Fibroblast of skin of scalp (primary cell): ENCODE measurements at regions not wholly inside any gene's neighbourhood (a gene's known extent, or its start where the extent isn't known, plus 50 kb on each side); places are given as distances from the start of the nearest gene placed in this dataset.
"Not testable (repeated sequence)": the region's sequence is repeated elsewhere in the genome, so short reads cannot be mapped to it uniquely, and the experiment has no call there.

Experiments
- DNase-seq: peaks from one replicate; pipeline ENCODE4 v3.0.0-alpha.2; 2013

- DNase-seq, result no peak
Observed at GRCh38 chr5:108696951-108697715, 50.6 kb upstream of the FER start.

- no peak for DNase-seq
Observed at GRCh38 chr5:108696407-108696806, 51.3 kb upstream of the FER start.

DNA sequence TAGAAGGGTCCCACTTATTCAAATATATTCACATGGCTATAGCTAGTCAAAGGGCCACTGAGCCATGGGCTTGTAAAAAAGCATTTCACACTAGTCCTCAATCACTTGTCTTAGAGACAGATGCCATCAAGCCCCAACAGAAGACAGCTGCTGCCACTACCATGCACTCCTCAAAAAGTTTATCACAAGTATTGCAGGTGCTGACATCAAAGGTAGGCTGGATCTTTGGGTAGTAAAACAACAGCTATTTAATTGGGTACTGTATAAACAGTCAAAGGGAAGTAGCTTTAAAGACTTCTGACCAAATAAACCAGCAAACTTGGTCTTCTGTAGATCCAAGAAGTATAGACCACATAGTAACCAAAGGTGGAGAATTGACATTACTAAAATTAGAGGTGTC lies 59.2 kb upstream of the FER start:
- DNase-seq, result no peak

DNA sequence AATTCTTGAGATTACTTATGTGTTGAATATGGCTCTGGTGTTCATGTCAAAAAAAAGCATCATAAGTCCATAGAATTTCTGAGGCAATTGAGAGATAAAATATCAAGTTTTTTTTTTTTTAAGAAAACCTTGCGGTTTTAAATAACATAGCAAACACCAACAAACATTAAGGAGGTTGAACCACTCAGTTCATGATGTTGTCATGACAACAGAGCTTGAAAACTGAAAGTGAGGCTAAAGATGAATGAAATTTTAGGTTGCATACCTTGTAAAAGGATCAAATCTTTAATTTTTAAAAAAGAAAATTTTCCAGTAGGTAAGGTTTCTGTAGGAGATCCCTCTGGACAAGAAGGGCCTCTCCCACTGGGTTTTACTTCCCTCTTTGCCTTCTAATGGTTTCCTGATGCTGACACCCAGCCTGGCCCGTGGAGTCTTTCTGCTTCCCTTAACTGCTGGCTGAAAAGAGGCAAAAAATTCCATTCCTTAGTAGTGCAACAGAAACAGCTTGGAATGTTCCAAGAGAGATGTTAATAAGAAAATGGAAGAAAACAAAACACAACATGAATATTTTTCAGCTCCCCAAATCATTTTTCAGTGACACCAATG lies 60.0 kb upstream of the FER start:
- DNase-seq, result peak; percentile 25

GRCh38 chr5:108686676-108687075 lies 61.0 kb upstream of the FER start:
- no peak for DNase-seq

DNA sequence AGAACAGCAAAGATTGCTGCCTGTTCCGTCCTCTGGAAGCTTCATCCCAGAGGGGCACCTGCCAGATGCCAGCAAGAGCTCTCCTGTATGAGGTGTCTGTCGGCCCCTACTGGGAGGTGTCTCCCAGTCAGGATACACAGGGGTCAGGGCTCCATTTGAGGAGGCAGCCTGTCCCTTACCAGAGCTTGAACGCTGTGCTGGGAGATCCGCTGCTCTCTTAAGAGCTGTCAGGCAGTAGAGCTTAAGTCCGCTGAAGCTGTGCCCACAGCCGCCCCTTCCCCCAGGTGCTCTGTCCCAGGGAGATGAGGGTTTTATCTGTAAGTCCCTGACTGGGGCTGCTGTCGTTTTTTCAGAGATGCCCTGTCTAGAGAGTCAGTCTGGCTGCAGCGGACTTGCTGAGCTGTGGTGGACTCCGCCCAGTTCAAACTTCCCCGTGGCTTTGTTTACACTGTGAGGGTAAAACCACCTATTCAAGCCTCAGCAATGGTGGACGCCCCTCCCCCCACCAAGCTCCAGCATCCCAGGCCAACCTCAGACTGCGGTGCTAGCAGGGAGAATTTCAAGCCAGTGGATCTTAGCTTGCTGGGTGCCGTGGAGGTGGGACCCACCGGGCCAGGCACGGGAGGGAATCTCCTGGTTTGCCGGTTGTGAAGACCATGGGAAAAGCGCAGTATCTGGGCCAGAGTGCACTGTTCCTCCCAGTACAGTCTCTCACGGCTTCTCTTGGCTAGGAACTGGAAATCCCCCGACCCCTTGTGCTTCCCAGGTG lies 62.1 kb upstream of the FER start:
- DNase-seq, result not testable (repeated sequence)

GRCh38 chr5:108681079-108681921 lies 66.4 kb upstream of the FER start:
- DNase-seq, result peak; percentile 74

- DNase-seq, result no peak
Observed at GRCh38 chr5:108678091-108678490, 69.6 kb upstream of the FER start.

DNA sequence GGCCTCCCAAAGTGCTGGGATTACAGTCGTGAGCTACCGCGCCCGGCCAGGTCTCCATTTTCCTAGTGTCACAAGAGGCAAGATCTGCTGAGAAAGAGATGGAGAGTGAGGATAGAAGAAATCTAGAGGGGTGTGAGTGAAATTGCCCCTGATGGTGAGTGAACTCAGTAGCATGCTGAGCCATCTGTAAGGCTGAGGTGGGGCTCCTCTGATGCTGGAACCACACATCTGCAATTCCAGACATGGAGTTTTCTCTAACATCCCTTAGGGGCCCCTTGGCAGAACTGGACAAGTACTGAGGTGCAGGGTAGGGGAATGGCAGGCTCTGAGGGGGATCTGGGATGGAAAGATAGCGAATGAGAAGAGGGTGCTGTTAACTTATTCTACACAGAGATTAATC lies 72.0 kb upstream of the FER start:
- no peak for DNase-seq

DNA sequence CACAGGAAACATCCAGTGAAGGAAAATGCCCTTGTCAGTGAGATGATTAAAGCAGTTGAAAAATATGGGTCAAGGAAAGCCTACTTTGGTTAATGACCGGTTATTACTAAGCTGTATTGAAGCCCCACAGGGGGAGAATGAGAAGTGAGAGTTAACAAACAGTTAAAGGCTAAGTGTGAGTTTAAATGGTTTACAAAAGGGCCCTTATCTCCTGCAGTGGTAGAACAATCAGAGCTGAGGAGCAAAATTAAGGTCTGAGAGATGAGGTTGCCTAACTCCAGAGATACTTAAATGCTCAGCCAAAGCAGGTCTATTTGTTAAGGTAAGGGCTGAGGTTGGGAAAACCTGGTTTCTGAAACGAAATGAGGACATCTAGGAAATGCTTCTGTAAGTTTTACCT lies 75.1 kb upstream of the FER start:
- no peak for DNase-seq

DNA sequence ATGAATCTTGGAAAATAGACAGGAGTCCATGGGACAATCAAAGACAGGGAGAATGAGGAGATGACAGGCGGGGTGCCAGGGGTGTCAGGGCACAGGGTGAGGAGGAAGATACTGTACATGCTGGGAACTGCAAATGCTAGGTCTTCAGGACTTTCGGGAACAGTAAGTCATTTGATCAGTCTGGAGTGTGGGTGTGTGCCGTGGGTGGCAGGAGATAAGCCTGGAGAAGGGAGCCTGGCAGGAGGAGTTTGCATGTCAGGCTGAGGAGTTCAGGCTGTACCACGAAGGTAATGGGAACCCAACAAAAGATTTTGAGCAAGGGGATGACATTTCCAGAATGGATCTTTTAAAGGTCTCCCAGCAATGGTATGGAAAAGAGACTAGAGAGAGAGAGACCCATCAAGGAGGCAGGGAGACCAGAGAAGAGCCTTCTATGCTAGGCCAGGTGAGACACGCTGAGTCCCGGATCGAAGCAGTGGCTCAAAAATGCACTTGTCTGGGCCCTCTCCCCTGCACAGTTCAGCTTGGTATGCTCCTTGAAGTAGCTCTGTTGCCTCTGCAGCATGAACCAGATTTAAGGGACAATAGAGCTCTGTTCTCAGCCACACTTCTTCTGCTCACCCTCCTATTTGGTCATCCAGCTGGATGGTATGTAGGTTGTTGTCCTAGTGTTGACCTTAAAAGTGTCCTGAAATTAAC lies 77.0 kb upstream of the FER start:
- no peak for DNase-seq

- no peak for DNase-seq
Observed at GRCh38 chr5:108669462-108669861, 78.2 kb upstream of the FER start.

- peak; percentile 24 for DNase-seq
Observed at GRCh38 chr5:108661590-108662219, 86.0 kb upstream of the FER start.

DNA sequence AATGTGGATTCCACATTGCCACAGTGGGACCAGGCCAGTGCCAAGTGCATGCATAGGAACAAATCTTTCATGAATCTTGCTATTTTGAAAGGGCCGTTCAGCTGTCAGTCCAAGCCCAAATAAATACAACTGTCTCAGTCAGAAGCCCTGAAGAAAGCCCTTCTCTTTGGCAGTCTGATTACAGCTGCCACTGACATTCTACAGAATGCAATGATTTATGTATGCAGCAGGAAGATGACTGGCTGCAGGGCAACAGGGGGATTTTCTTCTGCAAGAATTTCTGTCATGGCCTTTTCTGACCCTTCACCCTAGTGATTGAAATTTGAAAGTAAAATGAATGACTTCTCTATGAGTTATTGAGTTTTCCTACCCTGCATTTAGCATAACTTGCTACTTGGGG lies 86.7 kb upstream of the FER start:
- DNase-seq, result no peak

GRCh38 chr5:108660291-108660690 lies 87.4 kb upstream of the FER start:
- no peak for DNase-seq

DNA sequence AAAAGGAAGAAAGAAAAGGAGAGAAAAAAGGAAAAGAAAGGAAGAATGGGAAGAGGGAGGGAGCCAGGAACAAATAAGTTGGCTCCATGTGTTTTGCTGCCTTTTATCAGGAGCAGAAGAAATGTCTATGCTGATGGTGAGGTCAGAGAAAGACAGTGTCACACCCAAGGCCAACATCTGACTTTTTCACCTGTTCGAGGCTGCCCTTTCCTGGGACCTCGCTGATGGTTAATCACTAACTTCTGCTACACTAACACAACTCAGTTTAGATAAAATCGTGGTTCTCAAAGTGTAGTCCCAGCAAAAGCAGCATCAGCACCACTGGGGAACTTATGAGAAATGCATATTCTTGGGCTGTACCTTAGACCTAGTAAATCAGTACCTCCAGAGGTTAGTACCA lies 88.2 kb upstream of the FER start:
- no peak for DNase-seq

DNA sequence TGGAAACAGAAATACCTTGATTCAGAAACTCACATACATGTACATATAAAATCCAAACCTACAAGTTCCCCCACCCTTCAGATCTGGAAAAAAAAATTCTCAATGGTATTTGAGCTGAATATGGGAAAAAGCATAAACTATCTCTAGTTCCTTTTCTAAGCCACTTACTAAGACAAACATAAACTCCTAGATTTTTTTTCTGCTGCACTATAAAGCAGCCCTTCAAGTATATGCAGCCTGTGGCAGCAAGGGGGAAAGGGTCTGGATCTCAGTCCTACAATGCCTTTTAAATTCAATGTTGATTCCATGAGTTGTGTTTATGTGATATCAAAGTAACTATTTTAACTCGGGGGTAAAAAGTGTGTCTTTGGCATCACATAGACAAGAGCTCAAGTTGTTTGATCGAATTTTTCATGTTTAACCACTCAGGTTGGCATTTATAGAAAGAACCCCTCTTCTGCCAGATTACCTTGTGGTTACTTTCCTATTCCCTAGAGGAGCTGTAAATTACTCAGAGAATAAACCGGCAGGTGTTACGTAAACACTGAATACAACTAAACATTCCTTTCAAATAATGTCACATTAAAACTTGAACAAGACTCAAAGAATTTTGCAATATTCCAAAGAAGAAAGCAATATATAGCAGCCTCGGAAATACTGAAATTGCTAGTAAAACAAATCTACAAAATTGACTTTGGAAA lies 91.8 kb upstream of the FER start:
- no peak for DNase-seq

GRCh38 chr5:108654051-108654450 lies 93.6 kb upstream of the FER start:
- peak; percentile 55 for DNase-seq

DNA sequence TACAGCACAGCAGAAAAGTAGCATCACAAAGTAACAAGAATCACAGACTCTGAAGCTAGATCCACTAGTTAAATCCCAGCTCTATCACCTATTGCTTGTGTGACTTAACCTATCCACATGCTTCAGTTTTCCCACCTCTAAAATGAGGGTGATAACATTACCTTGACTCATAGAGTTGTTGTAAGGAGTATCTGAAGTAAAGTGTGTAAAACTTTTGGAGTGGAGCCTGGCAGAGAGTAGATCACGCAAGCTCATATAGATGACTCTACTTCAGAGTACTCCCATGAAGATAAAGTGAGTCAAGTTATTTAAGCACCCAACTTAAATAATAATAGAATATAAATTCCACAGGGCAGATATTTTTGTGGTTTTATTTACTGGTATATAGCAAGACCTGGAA lies 94.5 kb upstream of the FER start:
- DNase-seq, result no peak

DNA sequence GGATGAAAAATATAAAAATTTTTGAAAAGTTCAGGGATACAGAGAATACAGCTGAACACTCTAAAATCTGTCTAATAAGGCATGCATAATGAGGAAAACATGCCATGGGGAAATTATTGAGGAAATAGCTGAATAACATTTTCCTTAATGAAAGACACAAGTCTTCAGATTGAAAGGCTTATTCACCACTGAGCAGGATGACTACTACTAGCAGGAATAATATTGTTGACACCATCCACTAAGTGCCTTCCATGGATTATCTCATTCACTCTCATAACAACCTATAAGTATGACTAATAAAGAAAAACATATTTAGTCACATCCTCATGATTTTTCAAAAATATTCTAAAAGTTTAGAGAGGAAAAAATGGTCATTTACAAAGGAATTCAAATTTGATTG lies 96.7 kb upstream of the FER start:
- DNase-seq, result peak; percentile 90

GRCh38 chr5:108649646-108650045 lies 98.1 kb upstream of the FER start:
- DNase-seq, result no peak
